Endodermal cell (in vitro differentiated cells): ENCODE measurements at regions not wholly inside any gene's neighbourhood (a gene's known extent, or its start where the extent isn't known, plus 50 kb on each side); places are given as distances from the start of the nearest gene placed in this dataset.
A peak's percentile ranks its signal among the peaks of the same experiment; 100 is the strongest.
"Not testable (repeated sequence)": the region's sequence is repeated elsewhere in the genome, so short reads cannot be mapped to it uniquely, and the experiment has no call there.

ENCODE experiments used
- DNase-seq: peaks from one replicate; pipeline ENCODE4 v3.0.0-alpha.2; 2017
- H3K27ac ChIP-seq: 2 replicates; pipeline ENCODE4 v1.5.1; 2013; ENCODE audit warnings: mild to moderate bottlenecking, low read depth, low read length, moderate library complexity
- H3K27me3 ChIP-seq: 2 replicates; pipeline ENCODE4 v1.6.1; 2013; ENCODE audit warnings: mild to moderate bottlenecking, low read length, moderate library complexity; ENCODE audit not compliant: insufficient read depth, control insufficient read depth, poor library complexity, severe bottlenecking
- H3K36me3 ChIP-seq: 2 replicates; pipeline ENCODE4 v1.7.0; 2013; ENCODE audit warnings: mild to moderate bottlenecking, low read length, moderate library complexity; ENCODE audit not compliant: control insufficient read depth, insufficient read depth
- H3K4me1 ChIP-seq: one replicate; pipeline ENCODE4 v1.7.0; 2013; ENCODE audit warnings: low read length; ENCODE audit not compliant: control insufficient read depth, insufficient read depth
- H3K4me3 ChIP-seq: 2 replicates; pipeline ENCODE4 v1.5.1; 2013; ENCODE audit warnings: mild to moderate bottlenecking, low read length, moderate library complexity
- H3K9ac ChIP-seq: 2 replicates; pipeline ENCODE4 v1.6.1; 2013; ENCODE audit warnings: mild to moderate bottlenecking, low read length, moderate library complexity; ENCODE audit not compliant: poor library complexity, severe bottlenecking; ENCODE audit errors: extremely low read depth
- H3K9me3 ChIP-seq: 2 replicates; pipeline ENCODE4 v1.6.1; 2013; ENCODE audit warnings: mild to moderate bottlenecking, low read length, moderate library complexity; ENCODE audit not compliant: control insufficient read depth
- H3K27ac Mint-ChIP-seq: 2 replicates; pipeline ENCODE4 v1.8.0; 2020; ENCODE audit warnings: mixed read lengths
- H3K27me3 Mint-ChIP-seq: 2 replicates; pipeline ENCODE4 v1.8.0; 2021; ENCODE audit warnings: mild to moderate bottlenecking, mixed read lengths; ENCODE audit not compliant: insufficient read depth
- H3K36me3 Mint-ChIP-seq: 2 replicates; pipeline ENCODE4 v1.8.0; 2020; ENCODE audit warnings: low read depth, mixed read lengths
- H3K4me1 Mint-ChIP-seq: 2 replicates; pipeline ENCODE4 v1.8.0; 2020; ENCODE audit warnings: mixed read lengths
- H3K4me3 Mint-ChIP-seq: 2 replicates; pipeline ENCODE4 v1.8.0; 2020; ENCODE audit warnings: mild to moderate bottlenecking, moderate library complexity, mixed read lengths
- H3K9me3 Mint-ChIP-seq: 2 replicates; pipeline ENCODE4 v1.8.0; 2020; ENCODE audit warnings: mild to moderate bottlenecking, mixed read lengths
- CTCF ChIP-seq: fragments of 200-600 bp; sonication (generic); conservative IDR thresholded peaks from 2 replicates; pipeline ENCODE4 v1.5.0; 2021; ENCODE audit warnings: antibody characterized with exemption, mild to moderate bottlenecking
- WGBS, 2 experiments: methylation state at CpG; one replicate each; pipeline versions ENCODE4 v1.1.5 to v1.1.7; 2013; ENCODE audit warnings: missing lambda C conversion rate in 2 of 2, mixed read lengths in 1 of 2; ENCODE audit not compliant: insufficient coverage in 1 of 2, insufficient read length in 1 of 2; 5-methylcytosine and 5-hydroxymethylcytosine counted together

GRCh38 chr5:68049053-68049713, 166.4 kb upstream of the PIK3R1 start:
- 94 to 95% methylated on average over 2 to 8 of the region's 8 CpGs for WGBS, 2 experiments
- H3K27ac ChIP-seq, result no peak overlapping the region
- no peaks in the 10 kb centered on the region for H3K36me3 ChIP-seq
- H3K9ac ChIP-seq, result no peak overlapping the region
- H3K27me3 ChIP-seq, result no peaks in the 10 kb centered on the region
- Mint-ChIP-seq H3K4me3 (no peak overlapping the region), H3K9me3 (peaks cover 50% of the 10 kb centered on the region), H3K4me1 (no peaks in the 10 kb centered on the region), H3K27me3 (peaks cover 5% of the 10 kb centered on the region), H3K36me3 (peaks cover 12% of the 10 kb centered on the region), H3K27ac (no peak overlapping the region)
- TF ChIP-seq CTCF, result no peak
- no peak overlapping the region for H3K4me3 ChIP-seq
- H3K4me1 ChIP-seq, result no peaks in the 10 kb centered on the region
- H3K9me3 ChIP-seq, result peaks cover 70% of the 10 kb centered on the region
- DNase-seq, result no peak

- Mint-ChIP-seq H3K27ac (no peak overlapping the region), H3K4me3 (no peak overlapping the region), H3K4me1 (no peaks in the 10 kb centered on the region), H3K27me3 (peaks cover 5% of the 10 kb centered on the region), H3K36me3 (peaks cover 12% of the 10 kb centered on the region), H3K9me3 (peaks cover 50% of the 10 kb centered on the region)
- WGBS, 2 experiments, result 95 to 96% methylated on average over 2 of the region's 3 CpGs
- Histone ChIP-seq H3K4me1 (no peaks in the 10 kb centered on the region), H3K9me3 (peaks cover 69% of the 10 kb centered on the region), H3K27ac (no peak overlapping the region), H3K36me3 (no peaks in the 10 kb centered on the region), H3K4me3 (peak overlapping the region; percentile 15), H3K27me3 (no peaks in the 10 kb centered on the region), H3K9ac (no peak overlapping the region)
- no peak for TF ChIP-seq CTCF
- no peak for DNase-seq
Measured at GRCh38 chr5:68048516-68048915, 167.0 kb upstream of the PIK3R1 start.

GRCh38 chr5:68048054-68048453, 167.5 kb upstream of the PIK3R1 start:
- not testable (repeated sequence) for H3K27me3 Mint-ChIP-seq, H3K27ac ChIP-seq, H3K4me3 ChIP-seq, H3K4me3 Mint-ChIP-seq, H3K27ac Mint-ChIP-seq, H3K4me1 Mint-ChIP-seq, H3K27me3 ChIP-seq, H3K36me3 ChIP-seq, H3K9ac ChIP-seq, H3K4me1 ChIP-seq, DNase-seq
- peaks cover 64% of the 10 kb centered on the region for H3K9me3 ChIP-seq
- Mint-ChIP-seq H3K36me3 (peaks cover 12% of the 10 kb centered on the region), H3K9me3 (peaks cover 52% of the 10 kb centered on the region)
- WGBS, 2 experiments, result 90 to 94% methylated on average over 2 to 5 of the region's 5 CpGs

GRCh38 chr5:68047035-68047434, 168.5 kb upstream of the PIK3R1 start:
- no peak overlapping the region for H3K27ac Mint-ChIP-seq
- no peaks in the 10 kb centered on the region for H3K4me1 ChIP-seq
- H3K27me3 Mint-ChIP-seq, result peaks cover 5% of the 10 kb centered on the region
- H3K36me3 ChIP-seq, result no peaks in the 10 kb centered on the region
- no peaks in the 10 kb centered on the region for H3K4me1 Mint-ChIP-seq
- no peak overlapping the region for H3K27ac ChIP-seq
- no peak overlapping the region for H3K4me3 Mint-ChIP-seq
- peaks cover 12% of the 10 kb centered on the region for H3K36me3 Mint-ChIP-seq
- peaks cover 55% of the 10 kb centered on the region for H3K9me3 ChIP-seq
- no peak overlapping the region for H3K9ac ChIP-seq
- peaks cover 50% of the 10 kb centered on the region for H3K9me3 Mint-ChIP-seq
- no peak overlapping the region for H3K4me3 ChIP-seq
- no peaks in the 10 kb centered on the region for H3K27me3 ChIP-seq
- 100% methylated on average over 1 of the region's 1 CpG; no CpG with 5 or more reads in 1 of the 2 experiments for WGBS, 2 experiments
- DNase-seq, result no peak
- no peak for TF ChIP-seq CTCF
